ENCODE measurements at regions not wholly inside any gene's neighbourhood (a gene's known extent, or its start where the extent isn't known, plus 50 kb on each side); places are given as distances from the start of the nearest gene placed in this dataset.

DNA sequence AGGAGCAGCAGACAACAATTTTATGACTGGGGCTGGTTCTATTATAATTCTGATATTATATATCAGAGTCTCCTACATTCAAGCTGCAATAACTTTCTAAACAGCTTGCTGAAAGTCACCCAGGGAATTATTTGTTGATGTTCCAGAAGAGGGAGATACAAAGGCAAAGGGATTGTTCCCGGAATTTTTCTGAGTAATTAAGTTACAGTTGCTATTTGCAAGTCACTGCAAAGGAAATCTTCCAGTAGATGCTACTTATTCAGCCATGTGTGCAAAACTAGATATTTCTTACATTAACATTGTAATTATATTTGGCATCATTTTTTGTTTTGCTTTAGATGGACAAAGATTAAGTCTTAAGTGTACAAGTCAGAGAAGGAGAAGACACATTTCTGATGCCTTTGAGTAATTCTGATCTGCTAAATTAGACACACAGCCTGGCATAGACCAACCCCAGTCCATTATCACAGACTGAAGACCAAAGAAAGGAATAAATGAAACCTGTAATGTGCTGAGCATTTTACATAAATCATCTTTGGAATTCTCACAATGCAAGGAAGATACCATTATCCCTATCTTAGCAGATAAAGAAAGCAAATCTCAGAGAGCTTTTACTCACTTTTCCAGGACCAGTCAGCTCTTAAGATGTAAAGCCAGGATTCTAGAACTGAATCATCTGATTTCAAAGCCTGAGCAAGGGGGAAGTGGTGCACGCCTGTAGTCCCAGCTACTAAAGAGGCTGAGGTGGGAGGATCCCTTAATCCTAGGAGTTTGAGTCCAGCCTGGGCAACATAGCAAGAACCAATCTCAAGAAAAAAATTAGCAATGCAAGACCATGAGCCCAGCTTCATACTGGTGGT lies 62.6 kb upstream of the AKAP12 start:
- no TSS peak for BruUV-seq (replicated peaks)
- intact Hi-C loops (cut with micrococcal nuclease; ENCODE audit: unreplicated experiment): no loop called here
- Histone ChIP-seq H3K4me3 (ENCODE audit: low read depth, low read length, poor library complexity, severe bottlenecking) (no peak overlapping the region), H3K4me1 (ENCODE audit: insufficient read depth, low read length, poor library complexity, severe bottlenecking) (no peaks in the 10 kb centered on the region), H3K27ac (ENCODE audit: low read depth, low read length, poor library complexity, severe bottlenecking) (no peak overlapping the region), H3K36me3 (ENCODE audit: insufficient read depth, low read length, poor library complexity, severe bottlenecking) (no peaks in the 10 kb centered on the region), H3K9me3 (ENCODE audit: low read depth, low read length, poor library complexity, severe bottlenecking) (no peaks in the 10 kb centered on the region), H3K27me3 (replicated peaks; ENCODE audit: insufficient read depth, low read depth, low read length, poor library complexity) (no peaks in the 10 kb centered on the region)
- ChIA-PET POLR2A (ENCODE audit: low non-redundant PET) (no interaction called here), CTCF (no interaction called here)
- DNase-seq (ENCODE audit: low spot score): no peak
- TF ChIP-seq, protein P1, sequence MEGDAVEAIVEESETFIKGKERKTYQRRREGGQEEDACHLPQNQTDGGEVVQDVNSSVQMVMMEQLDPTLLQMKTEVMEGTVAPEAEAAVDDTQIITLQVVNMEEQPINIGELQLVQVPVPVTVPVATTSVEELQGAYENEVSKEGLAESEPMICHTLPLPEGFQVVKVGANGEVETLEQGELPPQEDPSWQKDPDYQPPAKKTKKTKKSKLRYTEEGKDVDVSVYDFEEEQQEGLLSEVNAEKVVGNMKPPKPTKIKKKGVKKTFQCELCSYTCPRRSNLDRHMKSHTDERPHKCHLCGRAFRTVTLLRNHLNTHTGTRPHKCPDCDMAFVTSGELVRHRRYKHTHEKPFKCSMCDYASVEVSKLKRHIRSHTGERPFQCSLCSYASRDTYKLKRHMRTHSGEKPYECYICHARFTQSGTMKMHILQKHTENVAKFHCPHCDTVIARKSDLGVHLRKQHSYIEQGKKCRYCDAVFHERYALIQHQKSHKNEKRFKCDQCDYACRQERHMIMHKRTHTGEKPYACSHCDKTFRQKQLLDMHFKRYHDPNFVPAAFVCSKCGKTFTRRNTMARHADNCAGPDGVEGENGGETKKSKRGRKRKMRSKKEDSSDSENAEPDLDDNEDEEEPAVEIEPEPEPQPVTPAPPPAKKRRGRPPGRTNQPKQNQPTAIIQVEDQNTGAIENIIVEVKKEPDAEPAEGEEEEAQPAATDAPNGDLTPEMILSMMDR (conservative IDR thresholded peaks at IDR 0.05; ENCODE audit: low read depth, low read length): no peak
- no peak for TF ChIP-seq EZH2 (IDR thresholded peaks at IDR 0.05; ENCODE audit: borderline replicate concordance, low read depth, low read length, poor library complexity, severe bottlenecking)

DNA sequence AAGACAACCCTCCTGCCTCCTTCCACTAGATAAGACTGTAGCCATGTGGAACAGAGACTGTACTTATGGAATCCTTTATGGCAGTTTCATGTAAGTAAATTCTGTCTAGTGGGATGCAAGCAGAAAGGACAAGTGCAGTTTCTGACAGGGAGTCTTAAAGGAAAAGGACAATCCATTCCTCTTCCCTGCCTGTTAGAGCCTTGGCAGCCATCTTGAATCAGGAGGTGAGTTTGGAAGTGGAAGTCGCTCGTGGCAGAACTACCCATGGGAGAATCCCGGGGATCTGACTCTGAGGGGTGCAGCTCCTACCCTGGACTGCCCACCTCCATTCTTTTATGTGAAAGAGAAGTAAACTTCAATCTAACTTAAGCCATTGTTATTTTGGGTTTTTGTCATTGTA lies 61.4 kb upstream of the AKAP12 start:
- CTCF ChIA-PET: no interaction called here
- Histone ChIP-seq H3K27me3 (replicated peaks; ENCODE audit: insufficient read depth, low read depth, low read length, poor library complexity) (no peaks in the 10 kb centered on the region), H3K36me3 (ENCODE audit: insufficient read depth, low read length, poor library complexity, severe bottlenecking) (no peaks in the 10 kb centered on the region), H3K4me1 (ENCODE audit: insufficient read depth, low read length, poor library complexity, severe bottlenecking) (no peaks in the 10 kb centered on the region), H3K4me3 (ENCODE audit: low read depth, low read length, poor library complexity, severe bottlenecking) (no peak overlapping the region), H3K27ac (ENCODE audit: low read depth, low read length, poor library complexity, severe bottlenecking) (no peak overlapping the region), H3K9me3 (ENCODE audit: low read depth, low read length, poor library complexity, severe bottlenecking) (no peaks in the 10 kb centered on the region)
- DNase-seq (ENCODE audit: low spot score): no peak
- TF ChIP-seq, protein P1 (conservative IDR thresholded peaks at IDR 0.05; ENCODE audit: low read depth, low read length): no peak
- no peak for TF ChIP-seq EZH2 (IDR thresholded peaks at IDR 0.05; ENCODE audit: borderline replicate concordance, low read depth, low read length, poor library complexity, severe bottlenecking)
- intact Hi-C loops (cut with micrococcal nuclease; ENCODE audit: unreplicated experiment): no loop called here
- POLR2A ChIA-PET (ENCODE audit: low non-redundant PET): no interaction called here
- no TSS peak for BruUV-seq (replicated peaks)

DNA sequence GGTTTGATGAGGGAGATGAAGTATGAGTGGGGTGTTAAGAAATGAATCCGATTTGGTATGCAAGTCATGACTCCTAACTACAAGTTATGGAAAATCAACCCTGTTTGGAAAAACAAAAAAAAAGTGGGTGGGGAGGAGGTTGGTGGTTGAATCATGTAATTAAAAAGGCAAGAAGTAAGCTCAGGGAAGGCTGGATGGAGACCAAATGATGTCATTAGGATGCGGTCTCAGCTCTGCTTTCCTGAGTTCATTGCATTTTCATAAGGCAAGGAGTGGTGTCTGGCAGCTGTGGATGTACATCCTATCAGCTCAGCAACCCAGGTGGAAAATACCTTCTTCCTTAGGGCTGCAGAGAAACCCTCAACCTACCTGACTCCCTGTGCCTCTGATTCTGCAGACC lies 60.4 kb upstream of the AKAP12 start:
- TF ChIP-seq, protein P1 (conservative IDR thresholded peaks at IDR 0.05; ENCODE audit: low read depth, low read length): no peak
- TF ChIP-seq EZH2 (IDR thresholded peaks at IDR 0.05; ENCODE audit: borderline replicate concordance, low read depth, low read length, poor library complexity, severe bottlenecking): no peak
- intact Hi-C loops (cut with micrococcal nuclease; ENCODE audit: unreplicated experiment): no loop called here
- ChIA-PET CTCF (no interaction called here), POLR2A (ENCODE audit: low non-redundant PET) (no interaction called here)
- Histone ChIP-seq H3K36me3 (ENCODE audit: insufficient read depth, low read length, poor library complexity, severe bottlenecking) (no peaks in the 10 kb centered on the region), H3K27me3 (replicated peaks; ENCODE audit: insufficient read depth, low read depth, low read length, poor library complexity) (no peaks in the 10 kb centered on the region), H3K4me3 (ENCODE audit: low read depth, low read length, poor library complexity, severe bottlenecking) (no peak overlapping the region), H3K27ac (ENCODE audit: low read depth, low read length, poor library complexity, severe bottlenecking) (no peak overlapping the region), H3K4me1 (ENCODE audit: insufficient read depth, low read length, poor library complexity, severe bottlenecking) (no peaks in the 10 kb centered on the region), H3K9me3 (ENCODE audit: low read depth, low read length, poor library complexity, severe bottlenecking) (no peaks in the 10 kb centered on the region)
- BruUV-seq (replicated peaks): no TSS peak
- no peak for DNase-seq (ENCODE audit: low spot score)
